ENCODE measurements at regions not wholly inside any gene's neighbourhood (a gene's known extent, or its start where the extent isn't known, plus 50 kb on each side); places are given as distances from the start of the nearest gene placed in this dataset.

DNA sequence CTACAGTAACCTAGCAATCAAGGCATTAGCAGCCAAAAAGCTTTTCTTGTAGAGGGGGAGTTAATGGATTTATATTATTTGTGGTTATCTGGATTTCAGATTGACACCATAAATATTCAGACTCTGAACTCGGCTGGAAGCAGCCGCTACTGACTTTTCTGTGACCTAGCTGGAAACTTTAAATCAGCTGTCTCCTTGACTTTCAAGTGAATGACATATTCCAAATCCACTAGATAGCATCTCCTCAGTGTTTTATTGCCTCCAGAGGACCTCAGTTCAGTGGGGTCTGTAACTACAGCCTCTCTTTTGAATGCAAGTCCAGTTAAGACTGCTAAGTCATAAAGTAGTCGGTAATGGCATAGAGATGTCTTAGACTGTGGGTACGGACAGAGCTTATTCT, 448.5 kb downstream of the NUF2 start:
- POLR2A ChIA-PET = no interaction called here
- no peak for TF ChIP-seq CTCF (IDR thresholded peaks at IDR 0.05; ENCODE audit: control extremely low read depth, extremely low read depth, low read depth, missing control alignments)
- DNase-seq (ENCODE audit: extremely low spot score) = no peak
- CTCF ChIA-PET = interaction anchor here (1.4 kb wide), 1 partner anchor 11 kb away, joined by 3 read pairs; no protein-coding TSS in a partner anchor

- DNase-seq (ENCODE audit: extremely low spot score) = no peak
- ChIA-PET CTCF (no interaction called here), POLR2A (no interaction called here)
- no peak for TF ChIP-seq CTCF (IDR thresholded peaks at IDR 0.05; ENCODE audit: control extremely low read depth, extremely low read depth, low read depth, missing control alignments)
Observed at GRCh38 chr1:163771637-163772036, 449.9 kb downstream of the NUF2 start.

DNA sequence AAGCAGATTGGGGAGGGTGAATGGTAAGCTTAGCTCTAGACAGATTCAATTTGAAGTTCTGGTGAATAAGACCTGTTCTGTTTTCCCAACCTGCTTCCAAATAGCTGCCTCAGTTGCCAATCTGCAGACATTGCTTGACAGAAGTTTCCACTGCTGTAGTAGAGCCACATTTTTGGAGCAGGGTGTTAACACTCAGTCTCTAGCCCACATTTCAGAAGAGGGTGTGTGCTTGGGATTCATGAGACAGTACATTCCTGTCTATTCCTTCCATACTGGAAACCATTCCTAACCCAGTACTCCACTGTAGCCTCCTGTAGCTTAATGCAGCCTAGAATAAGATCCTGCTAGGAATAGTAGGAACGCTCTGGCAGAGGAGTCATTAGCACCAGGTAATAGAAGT, 450.5 kb downstream of the NUF2 start:
- no peak for TF ChIP-seq CTCF (IDR thresholded peaks at IDR 0.05; ENCODE audit: control extremely low read depth, extremely low read depth, low read depth, missing control alignments)
- ChIA-PET CTCF (no interaction called here), POLR2A (no interaction called here)

DNA sequence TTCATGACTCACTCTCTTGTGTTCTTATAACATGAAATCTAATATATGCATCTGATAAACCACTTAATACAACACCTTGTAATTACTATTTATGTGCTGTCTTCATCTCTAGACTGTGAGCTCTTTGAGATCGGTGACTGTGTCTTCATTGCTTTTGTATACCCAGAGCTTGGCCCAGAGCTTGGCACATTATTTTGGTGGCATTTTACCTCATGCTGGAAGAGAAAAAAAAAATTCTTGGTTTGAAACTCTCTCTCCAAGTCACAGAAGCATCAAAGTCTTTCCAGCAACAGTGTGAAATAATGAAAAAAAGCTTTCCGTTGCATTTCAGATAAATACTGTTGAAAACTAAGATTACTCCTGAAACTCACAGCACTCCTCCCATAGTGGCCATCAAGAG, 451.6 kb downstream of the NUF2 start:
- POLR2A ChIA-PET = no interaction called here

More for the DNA sequence above, 450.5 kb downstream of the NUF2 start:
- no peak for DNase-seq (ENCODE audit: extremely low spot score)

DNA sequence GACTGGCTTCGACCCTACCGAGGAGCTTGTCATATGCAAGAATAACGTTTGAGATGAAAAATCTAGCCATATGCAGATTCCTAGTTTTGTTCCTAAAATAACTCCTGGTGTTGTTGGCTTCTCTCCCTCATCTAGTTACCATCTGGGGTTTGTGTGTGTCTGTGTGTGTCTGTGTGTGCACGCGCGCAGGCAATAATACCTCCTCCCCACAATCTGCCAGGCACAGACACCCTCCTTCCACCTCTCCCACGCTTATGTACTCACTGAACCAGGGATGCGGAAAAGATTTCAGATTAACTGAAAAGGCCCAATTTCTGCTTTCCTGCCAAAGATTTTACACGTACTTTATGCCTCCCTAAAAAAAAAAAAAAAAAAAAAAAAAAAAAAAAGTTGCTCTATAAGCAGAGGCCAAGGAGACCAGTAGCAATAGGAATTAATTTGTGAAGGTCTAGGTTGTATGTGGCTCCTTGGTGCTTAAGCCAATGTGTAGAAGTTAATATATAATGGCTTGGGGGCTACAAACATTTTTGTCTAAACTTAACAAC, 452.7 kb downstream of the NUF2 start:
- ChIA-PET POLR2A (no interaction called here), CTCF (no interaction called here)
- no peak for DNase-seq (ENCODE audit: extremely low spot score)
- no peak for TF ChIP-seq CTCF (IDR thresholded peaks at IDR 0.05; ENCODE audit: control extremely low read depth, extremely low read depth, low read depth, missing control alignments)

More for the DNA sequence above, 451.6 kb downstream of the NUF2 start:
- CTCF ChIA-PET = interaction anchor here (1.1 kb wide), 1 partner anchor 13 kb away, joined by 3 read pairs; no protein-coding TSS in a partner anchor
- no peak for TF ChIP-seq CTCF (IDR thresholded peaks at IDR 0.05; ENCODE audit: control extremely low read depth, extremely low read depth, low read depth, missing control alignments)
- no peak for DNase-seq (ENCODE audit: extremely low spot score)

- TF ChIP-seq CTCF (IDR thresholded peaks at IDR 0.05; ENCODE audit: control extremely low read depth, extremely low read depth, low read depth, missing control alignments) = no peak
- ChIA-PET POLR2A (no interaction called here), CTCF (no interaction called here)
- DNase-seq (ENCODE audit: extremely low spot score) = no peak
Observed at GRCh38 chr1:163774978-163775620, 453.3 kb downstream of the NUF2 start.
